GM12872 (cell line): ENCODE measurements at regions not wholly inside any gene's neighbourhood (a gene's known extent, or its start where the extent isn't known, plus 50 kb on each side); places are given as distances from the start of the nearest gene placed in this dataset.

ENCODE experiments used
- TF ChIP-seq, protein P1 (sequence below): IDR thresholded peaks from 3 replicates; pipeline ENCODE4 v1.5.1; 2011; ENCODE audit warnings: low read depth, mild to moderate bottlenecking, low read length, moderate library complexity; ENCODE audit not compliant: insufficient read depth

DNA sequence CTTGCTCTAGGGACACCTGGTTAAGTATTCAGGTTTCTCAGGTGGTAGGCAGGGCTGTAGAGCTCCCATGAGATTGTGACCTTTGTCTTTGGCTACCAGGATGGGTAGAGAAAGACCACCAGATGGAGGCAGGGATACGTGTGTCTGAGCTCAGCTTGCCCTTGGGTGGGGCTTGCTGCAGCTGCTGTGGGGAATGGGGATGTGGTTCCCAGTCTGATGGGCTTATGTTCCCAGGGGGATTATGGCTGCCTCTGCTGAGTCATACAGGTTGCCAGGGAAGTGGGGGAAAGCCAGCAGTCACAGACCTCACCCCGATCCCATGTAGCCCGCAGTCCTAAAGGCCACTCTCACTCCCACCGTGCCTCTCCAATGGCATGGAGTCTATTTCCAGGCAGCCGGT lies 659.9 kb upstream of the KLF12 start:
- TF ChIP-seq, protein P1, sequence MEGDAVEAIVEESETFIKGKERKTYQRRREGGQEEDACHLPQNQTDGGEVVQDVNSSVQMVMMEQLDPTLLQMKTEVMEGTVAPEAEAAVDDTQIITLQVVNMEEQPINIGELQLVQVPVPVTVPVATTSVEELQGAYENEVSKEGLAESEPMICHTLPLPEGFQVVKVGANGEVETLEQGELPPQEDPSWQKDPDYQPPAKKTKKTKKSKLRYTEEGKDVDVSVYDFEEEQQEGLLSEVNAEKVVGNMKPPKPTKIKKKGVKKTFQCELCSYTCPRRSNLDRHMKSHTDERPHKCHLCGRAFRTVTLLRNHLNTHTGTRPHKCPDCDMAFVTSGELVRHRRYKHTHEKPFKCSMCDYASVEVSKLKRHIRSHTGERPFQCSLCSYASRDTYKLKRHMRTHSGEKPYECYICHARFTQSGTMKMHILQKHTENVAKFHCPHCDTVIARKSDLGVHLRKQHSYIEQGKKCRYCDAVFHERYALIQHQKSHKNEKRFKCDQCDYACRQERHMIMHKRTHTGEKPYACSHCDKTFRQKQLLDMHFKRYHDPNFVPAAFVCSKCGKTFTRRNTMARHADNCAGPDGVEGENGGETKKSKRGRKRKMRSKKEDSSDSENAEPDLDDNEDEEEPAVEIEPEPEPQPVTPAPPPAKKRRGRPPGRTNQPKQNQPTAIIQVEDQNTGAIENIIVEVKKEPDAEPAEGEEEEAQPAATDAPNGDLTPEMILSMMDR = no peak

DNA sequence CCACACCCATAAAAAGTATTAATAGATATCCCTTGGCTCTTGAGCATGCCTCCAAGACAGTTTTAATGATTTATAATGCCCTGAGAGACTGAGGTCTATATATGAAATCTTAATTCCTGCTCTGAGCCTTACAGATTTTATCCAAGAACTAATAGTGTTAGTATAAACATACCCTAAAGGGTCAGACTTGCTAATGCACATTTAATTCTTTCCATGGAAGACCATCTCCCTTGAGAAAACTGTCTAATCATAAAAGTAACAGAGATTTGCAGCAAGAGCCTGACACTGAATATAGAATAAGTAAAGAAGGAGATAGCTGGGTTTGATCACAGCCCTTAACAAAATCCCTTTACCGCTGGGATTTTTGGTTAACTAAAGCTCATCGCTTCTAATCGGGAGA lies 650.8 kb upstream of the KLF12 start:
- TF ChIP-seq, protein P1 = no peak

DNA sequence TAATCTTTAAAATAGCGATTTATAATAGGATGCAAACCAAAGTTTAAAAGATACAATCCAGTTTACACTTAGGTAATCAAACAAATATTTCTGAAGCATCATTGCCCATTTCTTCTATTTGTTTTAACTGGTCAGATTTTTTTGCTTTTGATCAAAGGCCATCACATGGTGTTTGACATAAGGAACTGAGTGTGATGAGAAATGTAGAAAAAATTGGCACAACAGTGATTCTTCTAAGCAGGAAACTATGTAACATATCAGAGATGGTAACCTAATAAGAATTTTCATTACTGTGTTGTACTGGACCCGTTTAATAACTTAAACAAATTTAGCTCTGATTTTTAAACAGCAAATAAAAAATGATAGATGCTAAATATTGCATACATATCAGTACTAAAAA lies 644.7 kb upstream of the KLF12 start:
- TF ChIP-seq, protein P1 = no peak

DNA sequence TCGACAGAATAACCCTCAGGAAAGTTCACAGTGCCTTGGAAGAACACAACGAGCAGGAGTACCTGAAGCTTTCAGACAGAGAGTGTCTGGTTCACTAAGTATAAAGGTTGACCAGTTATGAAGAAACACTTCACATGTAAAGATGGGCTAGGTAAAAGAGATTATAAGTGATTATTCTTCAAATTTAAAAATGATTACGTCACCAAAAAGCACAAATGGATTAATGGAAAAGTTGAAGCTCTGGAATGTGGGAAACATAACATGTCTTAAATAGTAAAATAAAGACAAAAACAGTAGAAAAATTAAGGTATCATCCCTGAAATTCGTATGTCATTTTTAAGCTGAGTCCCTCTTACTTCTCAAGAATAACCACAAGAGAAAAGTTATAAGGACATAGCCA lies 643.9 kb upstream of the KLF12 start:
- TF ChIP-seq, protein P1 = no peak

DNA sequence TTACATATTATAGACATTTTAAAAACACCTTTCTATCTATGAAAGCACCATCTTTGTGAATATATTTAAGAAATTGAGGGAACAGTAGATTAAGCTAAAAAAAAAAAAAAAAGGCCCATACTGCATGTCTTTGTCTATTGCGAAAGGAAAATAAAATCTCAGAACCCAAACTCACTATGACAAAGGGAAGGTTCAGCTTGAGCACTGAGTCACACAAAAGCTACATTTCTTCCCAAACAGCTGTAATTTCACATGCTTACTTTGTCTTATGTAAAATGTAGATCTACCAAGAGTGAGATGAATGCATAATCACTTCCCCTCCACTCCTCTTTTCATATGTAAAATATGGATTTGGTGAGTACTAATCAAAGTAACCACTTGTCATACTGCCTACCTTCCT lies 640.1 kb upstream of the KLF12 start:
- TF ChIP-seq, protein P1 = no peak

DNA sequence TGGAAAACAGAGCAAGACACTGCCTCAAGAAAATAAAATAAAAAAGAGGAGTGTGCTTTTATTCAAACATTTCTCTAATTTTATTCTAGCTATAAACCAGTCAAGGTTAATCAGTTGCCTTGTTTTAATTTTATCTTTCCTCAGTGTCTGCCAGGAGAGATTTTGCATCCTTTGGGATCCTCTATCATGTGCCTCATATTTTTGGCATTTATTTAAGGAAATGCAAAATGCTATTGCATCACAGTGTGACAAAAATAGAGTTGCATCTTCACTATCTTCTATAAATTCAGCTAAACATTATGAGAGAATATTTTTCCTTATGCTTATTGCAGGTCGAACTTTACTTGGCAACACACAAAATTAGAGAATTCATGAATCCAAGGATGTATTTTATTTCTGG lies 639.0 kb upstream of the KLF12 start:
- TF ChIP-seq, protein P1 = no peak

DNA sequence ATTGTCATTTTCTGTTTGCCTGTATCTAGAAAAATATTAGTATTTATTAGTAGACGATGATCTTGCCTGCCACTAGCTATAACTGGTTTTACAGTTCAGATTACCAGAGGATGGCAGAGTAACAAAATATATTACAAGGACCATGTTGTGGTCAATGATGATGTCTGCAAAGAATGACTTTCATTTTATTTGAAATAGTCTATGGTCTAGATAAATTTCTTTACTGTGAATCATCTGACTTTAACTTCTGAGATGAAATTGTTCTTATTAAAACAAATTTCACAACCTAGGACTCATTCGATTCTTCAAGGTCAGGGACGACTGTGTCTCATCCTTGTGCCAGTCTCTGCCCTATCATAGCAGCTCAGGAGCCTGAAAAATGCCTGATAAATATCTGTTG lies 637.8 kb upstream of the KLF12 start:
- TF ChIP-seq, protein P1 = no peak

DNA sequence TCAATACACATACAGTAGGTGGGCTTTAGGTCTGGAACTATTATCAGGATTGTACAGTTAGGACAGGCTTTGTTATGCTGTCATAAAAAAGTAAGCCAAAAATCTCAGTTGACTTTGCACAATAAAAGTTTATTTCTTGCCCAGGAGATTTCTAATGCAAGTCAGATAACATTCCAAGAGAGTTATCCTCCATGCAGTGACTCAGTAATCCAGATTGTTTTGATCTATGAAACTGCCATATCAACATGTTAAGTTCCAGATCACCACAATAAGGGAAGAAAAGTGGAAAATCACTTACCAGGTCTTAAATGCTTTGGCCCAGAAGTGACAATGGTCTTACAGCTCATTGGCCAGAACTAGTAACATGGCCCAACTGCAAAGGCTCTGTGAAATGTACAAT lies 636.2 kb upstream of the KLF12 start:
- TF ChIP-seq, protein P1 = no peak
